ENCODE measurements at regions not wholly inside any gene's neighbourhood (a gene's known extent, or its start where the extent isn't known, plus 50 kb on each side); places are given as distances from the start of the nearest gene placed in this dataset.

GRCh38 chr12:125593269-125593668 is 528.0 kb downstream of the AACS start:
- no peak for DNase-seq

DNA sequence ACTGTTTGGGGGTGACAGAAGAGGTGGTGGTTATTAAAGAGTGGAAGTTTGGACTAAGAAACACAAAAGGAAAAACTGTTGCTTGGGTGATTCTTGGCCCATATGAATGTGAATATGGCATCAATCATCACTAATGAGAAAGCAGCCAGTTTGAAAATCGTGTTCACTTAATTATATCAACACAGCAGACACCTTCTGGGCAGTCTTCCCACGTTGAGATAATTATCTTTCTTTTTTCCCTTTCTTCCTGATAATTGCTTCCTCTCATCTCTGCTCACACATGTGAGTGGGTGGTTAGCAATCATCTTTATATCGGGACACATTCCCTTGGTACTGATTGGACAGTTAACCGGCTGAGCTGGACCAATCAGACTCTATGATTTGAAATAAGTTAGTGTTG is 539.7 kb downstream of the AACS start:
- no peak for DNase-seq

DNA sequence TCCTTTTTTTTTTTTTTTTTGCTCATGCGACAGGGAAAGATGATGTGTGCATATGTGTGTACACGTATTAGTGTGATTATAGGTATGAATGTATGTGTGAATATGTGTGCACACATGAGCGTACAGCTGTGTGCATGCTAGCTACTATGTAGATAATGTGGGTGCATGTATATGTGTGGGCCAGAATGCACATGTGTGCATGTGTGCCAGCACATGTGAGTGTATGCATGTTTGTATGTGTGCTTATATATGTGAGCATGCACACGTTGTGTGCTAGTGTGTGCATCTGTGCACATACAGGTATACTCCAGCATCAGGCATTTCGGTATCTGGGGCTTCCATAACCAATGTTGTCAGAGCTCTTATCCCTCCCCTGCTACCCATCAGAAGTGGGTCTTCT is 541.1 kb downstream of the AACS start:
- DNase-seq, result no peak

GRCh38 chr12:125610292-125610691 is 545.1 kb downstream of the AACS start:
- no peak for DNase-seq

- DNase-seq, result no peak
Measured at GRCh38 chr12:125610971-125611370, 545.7 kb downstream of the AACS start.

GRCh38 chr12:125614058-125614457 is 548.8 kb downstream of the AACS start:
- no peak for DNase-seq

DNA sequence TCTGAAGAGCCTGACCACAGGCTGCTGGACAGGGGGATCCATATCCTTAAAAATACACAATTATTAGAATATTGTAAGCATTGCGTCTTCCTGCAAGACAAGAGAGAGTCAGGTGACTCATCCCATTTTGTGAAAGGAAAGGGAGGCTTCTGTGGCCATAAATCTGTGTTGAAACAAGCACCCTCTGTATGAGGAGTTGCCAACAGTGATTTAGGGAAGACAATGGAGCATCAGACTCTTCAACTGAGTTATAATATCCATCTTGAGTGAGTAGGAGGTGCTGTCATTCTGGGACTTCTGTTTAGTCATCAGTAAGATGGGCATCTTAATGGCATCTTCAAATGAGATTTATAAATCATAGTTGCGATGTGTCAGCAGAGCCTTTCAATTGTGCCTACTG is 554.5 kb downstream of the AACS start:
- DNase-seq, result no peak

DNA sequence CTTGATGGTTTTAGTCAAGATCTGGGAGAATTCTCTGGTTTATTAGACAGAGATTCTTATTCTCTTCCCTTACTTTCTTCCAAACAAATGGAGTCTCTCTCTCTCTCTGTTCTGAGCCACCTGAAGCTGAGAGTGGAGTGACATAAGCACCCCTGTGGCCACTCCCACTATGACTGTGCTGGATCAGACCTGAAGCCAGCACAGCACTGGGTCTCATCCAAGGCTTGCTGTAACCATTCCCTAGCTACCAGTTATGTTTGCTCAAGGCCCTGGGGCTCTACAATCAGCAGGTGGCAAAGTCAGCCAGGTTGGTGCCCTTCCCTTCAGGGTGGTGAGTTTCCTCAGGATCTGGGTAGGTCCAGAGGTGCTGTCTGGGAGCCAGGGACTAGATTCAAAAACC is 568.5 kb downstream of the AACS start:
- no peak for DNase-seq

DNA sequence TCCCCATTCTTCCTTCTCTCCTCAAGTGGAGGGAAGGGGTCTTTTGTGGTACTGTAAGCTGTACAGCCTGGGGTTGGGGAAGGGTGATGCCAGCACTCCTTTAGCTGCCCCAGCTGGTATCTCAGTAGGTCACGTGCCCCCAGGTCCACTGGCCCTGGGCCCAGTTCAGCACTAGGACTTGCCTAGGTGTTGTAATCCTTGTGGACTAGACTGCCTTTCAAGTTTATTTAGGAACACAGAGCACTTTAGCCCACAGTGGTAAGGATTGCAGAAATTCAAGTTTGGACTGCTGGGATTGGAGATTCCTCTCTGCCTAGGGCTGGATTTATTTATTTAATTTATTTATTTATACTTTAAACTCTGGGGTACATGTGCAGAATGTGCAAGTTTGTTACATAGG is 569.6 kb downstream of the AACS start:
- DNase-seq, result no peak

DNA sequence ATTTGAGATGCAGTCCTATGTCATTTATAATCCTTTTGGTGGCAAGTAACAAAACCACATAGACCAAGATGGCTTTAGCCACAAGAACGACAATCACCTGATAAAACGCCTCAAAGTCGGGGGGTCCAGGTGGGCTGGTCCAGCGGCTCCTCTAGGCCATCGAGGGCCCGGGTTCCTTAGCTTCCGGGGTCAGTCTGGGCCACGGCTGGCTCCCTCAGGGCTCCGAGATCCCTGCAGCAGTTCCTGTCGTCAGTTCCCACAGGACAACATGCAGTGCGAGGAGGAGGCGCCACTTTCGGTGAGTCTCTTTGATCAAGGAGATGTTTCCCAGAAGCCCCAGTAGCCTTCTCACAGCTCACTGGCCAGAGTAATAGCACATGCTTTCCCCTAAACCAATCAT is 574.6 kb downstream of the AACS start:
- no peak for DNase-seq

DNA sequence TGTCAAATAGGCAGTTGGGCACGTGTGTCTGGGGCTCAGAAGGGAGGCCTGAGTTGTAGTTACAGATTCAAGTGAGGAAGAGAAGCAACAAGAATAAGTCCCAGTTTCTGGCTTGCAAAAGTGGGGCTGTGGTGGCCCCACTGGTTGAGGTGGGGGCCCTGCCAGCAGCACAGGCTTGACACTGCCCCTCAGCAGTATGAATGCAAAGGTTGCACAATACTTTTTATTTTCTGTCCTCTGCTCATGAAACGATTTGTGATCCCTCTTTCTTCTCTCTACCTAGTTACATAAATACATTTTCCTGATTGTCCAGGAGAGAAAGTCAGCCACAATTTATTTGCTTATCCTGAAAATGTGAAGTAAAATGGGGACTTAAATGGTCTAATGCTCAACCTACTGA is 577.8 kb downstream of the AACS start:
- DNase-seq, result no peak

DNA sequence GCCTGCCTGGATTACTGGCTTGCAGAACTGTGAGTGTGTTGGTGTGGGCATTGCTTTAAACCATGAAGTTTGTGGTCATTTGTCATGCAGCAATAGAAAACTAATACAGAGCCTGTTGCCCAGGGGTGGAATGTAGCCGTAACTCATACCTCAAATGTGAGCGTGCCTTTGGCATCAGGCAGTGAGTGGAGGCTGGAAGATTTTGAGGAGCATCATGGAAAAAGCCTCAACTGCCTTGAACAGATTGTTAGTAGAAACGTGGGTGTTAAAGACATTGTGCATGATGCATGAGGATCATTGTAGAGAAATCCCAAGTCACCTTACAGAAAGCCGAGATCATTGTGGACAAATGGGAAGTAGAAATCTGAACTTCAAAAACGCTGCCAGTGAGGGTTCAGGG is 580.5 kb downstream of the AACS start:
- DNase-seq, result no peak

DNA sequence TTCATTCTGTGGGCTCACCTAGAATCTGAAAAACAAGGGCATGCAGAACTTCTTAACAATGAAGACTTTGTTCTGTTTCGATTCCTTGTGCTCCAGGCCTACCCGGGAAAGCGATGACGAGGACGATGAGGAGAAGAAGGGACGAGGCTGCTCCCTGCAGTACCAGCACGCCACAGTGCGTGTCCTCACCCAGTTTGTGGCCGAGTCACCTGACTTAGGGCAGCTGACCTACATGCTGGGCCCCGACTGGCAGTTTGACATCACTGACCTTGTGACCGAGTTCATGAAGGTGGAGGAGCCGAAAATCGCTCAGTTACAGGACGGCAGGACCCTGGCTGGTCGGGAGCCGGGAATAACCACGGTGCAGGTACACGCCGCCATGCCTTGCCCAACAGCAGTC is 585.4 kb downstream of the AACS start:
- no peak for DNase-seq

GRCh38 chr12:125651625-125652024 is 586.4 kb downstream of the AACS start:
- no peak for DNase-seq

DNA sequence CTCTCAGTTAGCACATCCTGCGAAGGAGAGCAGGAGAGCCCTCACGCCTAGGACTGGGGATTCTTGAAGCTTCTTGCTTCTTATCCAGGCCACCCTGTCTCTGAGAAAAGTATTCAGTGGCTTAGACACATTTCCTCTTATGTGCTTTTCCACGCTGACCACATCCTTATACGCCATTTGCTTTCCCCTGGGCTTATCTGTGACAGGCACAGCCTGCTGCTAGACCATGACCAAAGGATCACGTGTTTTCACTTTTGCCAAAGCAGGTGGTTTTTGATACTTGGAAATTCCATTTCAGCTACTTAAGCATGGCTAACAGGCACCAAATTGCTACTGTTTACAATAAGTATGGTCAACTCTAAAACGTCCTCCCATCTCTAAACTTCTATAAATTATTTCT is 587.4 kb downstream of the AACS start:
- DNase-seq, result no peak

DNA sequence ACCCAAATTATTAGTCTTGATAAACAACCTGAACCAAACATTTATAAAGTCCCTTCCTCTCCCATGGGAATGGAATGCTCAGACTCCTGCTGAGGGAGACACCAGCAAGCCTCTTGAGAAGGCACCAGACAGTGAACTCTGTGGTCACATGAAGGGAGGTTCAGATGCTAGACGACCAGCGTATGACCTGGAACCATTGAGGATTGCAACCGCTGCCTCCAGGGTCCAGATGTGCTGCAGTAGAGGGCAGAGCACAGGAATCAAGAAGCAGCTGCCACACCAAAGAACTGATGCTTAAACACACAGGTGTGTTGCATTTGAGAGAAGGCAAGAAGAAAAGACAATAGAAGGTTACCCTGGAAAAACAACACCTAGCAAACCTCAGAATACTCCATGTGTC is 592.4 kb downstream of the AACS start:
- DNase-seq, result no peak

GRCh38 chr12:125674554-125675338 is 609.5 kb downstream of the AACS start:
- DNase-seq, result no peak

- no peak for DNase-seq
Measured at GRCh38 chr12:125676366-125676765, 611.1 kb downstream of the AACS start.

DNA sequence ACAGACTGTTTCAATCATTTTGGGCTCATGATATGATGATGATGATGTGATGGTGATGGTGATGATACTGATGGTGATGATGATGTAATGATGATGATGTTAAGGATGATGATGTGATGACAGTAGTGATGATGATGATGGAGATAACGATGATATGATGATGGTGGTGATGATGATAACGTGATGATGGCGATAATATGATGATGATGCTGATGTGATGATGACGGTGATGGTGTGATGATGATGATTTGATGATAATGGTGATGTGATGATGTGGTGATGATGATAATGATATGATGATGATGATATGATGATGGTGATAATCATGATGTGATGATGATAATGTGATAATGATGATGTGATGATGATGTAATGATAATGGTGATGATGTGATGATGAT is 612.6 kb downstream of the AACS start:
- no peak for DNase-seq

- DNase-seq, result no peak
Measured at GRCh38 chr12:125678589-125678993, 613.4 kb downstream of the AACS start.

GRCh38 chr12:125683748-125684381 is 618.6 kb downstream of the AACS start:
- peak; percentile 8 for DNase-seq

GRCh38 chr12:125684968-125685790 is 619.9 kb downstream of the AACS start:
- DNase-seq, result no peak

DNA sequence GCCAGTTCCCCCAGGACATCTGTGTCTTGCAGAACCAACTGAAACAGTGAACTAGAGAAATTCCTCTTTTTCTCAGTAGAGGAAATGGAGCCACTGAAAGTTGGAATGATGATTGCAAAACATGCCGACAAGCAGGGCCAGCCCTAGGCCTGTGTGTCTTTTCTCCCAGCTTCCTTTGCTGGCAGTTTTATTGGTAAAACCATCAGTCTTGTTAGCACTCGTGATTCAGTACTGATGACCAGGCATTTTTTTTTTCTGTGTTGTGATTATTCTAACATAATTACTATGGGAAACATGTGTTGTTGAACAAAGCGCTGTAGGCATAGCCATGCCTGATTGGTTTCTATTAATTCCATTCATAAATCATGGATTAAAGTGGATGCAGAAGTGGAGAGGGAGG is 620.7 kb downstream of the AACS start:
- no peak for DNase-seq

DNA sequence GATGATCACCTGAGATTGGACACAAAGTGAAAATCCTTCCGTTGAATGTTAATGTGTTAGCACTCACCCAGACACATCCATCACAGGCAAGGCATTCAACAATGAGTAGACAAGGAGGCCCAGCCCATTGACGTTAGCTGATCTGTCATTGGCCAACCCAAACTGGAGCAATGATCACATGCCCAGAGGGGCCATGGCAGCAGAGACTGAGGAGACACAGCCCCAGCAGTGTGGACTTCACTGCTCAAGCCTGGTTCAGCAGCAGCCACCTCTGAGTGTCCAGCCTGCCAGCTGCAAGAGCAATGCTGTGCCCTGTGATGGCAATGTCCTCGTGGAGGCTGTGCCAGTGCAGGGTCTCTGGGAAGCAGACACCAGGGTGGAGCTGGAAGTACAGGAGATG is 622.2 kb downstream of the AACS start:
- no peak for DNase-seq

Measured in NCI-H1694 (cell line).